ENCODE measurements at regions not wholly inside any gene's neighbourhood (a gene's known extent, or its start where the extent isn't known, plus 50 kb on each side); places are given as distances from the start of the nearest gene placed in this dataset.

DNA sequence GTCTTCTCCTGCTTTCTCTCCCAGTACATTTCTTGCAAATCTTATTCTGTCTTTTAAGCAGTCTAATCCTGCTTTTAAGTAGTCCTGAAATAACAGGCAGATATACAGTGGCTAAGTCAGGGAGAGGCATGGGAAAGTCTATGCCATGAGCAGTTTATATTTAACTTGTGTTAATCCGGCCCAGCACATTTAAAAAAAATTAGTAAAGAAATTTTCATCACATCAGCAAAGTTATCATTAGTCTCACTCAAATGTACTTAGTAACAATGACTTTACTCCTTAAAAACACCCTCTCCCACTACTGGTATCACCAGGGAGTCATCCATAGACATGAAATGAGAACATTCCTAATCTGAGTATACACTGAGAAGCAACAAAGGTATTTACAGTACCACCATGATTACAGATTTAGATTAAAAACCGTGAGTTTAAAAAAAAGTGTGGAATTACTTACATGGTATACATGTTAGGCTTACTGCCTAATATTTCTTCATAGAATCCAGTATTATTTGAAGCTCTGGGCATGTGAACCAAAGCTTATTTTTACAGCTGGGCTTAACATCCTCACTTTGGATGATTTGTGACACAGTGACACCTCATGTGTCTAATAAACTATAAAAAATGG, 75.9 kb upstream of the DAB2 start:
- FAIRE-seq, result no peak

DNA sequence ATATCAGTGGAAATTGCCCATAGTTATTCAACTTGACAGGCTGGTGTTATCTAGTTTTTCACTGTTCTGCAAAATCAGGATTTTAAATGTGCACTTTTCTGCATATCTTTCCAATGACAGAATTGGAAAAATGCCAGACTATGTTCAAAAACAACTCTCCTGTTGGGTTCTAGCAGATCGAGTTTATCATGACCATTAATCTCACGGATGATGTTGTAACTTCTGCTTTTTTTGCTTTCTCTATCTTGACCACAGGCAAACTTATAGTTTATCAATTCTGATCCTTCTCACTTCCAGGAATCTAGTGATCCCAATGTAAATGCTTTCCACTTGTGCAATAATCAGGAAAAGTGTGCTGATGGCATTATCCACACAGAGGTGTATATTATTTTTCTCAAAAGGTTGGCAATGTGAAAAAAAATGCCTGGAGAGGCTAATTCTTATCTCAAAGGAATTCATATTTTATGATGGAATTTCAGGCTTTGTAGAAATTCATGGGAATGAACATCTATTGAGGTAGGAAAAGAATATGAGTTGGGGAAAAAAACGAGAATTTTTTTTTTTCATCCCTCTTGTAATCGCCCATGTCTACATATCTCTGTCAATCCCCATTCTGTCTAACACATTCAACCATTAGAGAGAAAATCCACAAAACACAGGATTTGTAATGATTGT, 73.6 kb upstream of the DAB2 start:
- no peak for FAIRE-seq

DNA sequence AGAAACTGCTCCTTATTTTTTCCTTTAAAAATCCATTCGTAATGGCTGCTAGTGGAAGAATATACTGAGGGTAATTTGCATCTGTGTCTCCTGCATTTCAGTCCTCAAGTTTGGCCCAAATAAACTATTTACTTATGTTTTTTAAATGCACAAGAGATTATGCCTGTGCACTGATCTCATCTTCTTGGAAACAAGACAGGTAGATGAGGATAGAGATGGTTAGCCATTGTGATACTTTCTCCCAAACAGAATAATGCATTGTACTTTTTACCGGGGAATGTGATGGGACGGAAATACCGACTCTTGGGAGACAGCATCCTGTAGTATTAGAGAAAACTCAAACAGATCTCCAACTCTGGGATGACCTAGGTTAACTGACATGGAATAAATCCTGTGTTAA, 72.5 kb upstream of the DAB2 start:
- FAIRE-seq, result no peak

DNA sequence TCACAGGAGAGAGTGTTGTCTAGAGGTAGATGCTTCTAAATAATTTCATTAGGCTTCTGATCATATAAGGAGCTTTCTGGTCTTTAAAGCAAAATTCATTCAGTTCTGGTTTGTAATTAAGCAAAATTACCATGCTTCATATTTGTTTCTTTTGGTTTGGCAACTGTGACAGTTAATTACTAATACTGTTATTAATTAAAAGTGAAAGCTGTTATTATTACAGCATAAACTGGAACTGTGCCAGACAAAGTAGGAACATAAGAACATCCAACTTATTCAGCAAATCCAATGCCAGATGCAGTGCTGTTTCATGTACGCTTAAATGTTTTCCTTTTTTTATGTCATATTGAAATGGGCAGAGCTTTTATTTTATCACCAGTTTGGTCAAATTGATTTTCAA, 70.4 kb upstream of the DAB2 start:
- FAIRE-seq, result no peak

DNA sequence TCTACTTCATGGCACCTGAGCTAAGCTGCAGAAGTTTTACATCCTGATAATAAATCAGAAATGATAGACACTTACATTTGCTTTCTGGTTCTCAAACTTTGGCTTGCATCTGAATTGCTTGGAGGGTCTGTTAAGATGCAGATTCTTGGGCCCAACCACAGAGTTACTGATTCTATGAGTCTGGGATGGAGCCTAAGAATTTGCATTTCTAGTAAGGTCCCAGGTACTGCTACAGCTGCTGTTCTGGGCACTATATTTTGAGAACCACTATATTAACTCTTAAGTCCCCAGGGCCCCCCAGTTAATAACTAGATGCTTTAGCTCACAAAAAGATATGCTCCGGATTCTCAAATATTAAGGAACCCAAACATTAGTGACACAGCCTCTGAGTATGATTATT, 69.8 kb upstream of the DAB2 start:
- no peak for FAIRE-seq

DNA sequence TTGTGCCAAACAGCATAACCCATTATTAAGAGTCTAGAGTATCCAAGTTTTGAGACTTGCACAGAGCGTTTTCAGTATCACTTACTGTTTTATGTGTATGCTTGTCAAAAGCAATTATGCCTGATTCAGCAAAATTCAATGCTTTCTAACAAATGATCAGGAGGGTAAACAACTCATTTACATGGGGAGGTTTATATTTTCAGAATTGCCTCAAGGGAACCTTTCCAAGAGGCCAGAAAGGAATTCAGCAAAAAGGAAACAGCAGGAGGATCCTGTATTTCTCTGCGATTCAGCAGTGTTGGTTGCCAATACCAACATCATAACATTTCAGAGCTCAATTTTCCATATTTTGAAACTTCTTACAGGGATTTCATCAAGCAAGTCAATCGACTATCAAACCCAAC, 69.3 kb upstream of the DAB2 start:
- FAIRE-seq, result no peak

DNA sequence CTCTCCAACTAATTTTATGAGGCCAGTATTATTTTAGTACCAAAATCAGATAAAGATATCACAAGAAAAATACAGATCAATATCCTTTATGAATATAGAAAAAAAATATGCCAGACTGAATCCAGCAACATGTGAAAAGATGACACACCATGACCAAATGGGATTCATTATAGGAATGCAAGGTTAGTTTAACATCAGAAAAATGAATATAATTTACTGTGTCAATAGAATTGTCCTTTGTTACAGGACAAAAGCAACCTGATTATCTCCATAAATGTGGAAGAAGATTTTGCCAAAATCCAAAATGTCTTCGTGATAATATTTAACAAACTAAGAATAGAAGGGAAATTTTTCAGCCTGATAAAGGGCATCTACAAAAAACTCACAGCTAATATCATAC, 66.4 kb upstream of the DAB2 start:
- FAIRE-seq, result no peak

DNA sequence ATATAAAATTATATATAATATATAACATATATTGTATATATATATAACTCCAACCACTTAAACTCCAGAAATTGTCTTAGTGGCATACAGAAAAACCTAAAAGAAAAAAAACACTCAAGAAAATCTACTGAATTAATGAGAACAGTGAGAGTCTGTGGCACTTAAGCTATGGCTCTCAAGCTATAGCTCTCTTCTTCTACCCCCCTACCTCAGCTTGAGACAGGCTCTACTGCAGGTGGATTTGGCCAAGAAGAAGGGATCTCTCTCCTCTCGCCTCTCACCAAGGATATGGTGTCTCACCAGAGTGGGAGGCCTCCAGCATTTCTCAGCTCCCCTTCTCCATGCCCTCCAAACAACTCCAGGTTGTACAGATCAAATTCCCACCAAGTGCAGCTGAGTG, 64.5 kb upstream of the DAB2 start:
- FAIRE-seq, result no peak

DNA sequence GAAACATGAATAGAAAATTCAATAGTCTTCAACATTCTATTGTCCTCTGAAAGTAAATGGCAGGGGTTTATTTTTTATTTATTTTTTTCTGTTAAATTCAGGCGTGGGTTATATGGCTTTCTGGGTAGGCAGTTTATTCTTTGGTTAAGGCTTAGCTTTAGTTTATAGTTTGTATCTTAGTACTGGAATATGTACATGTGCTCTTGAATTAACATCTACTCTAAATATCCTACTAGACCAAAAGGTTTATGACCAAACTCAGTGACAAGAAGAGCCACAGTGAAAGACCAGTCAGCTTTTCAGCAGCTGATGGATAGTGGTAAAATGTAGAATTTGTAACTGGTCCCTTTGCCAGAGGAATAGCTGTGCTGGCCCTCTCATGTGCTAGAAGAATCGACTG, 62.0 kb upstream of the DAB2 start:
- FAIRE-seq, result no peak

DNA sequence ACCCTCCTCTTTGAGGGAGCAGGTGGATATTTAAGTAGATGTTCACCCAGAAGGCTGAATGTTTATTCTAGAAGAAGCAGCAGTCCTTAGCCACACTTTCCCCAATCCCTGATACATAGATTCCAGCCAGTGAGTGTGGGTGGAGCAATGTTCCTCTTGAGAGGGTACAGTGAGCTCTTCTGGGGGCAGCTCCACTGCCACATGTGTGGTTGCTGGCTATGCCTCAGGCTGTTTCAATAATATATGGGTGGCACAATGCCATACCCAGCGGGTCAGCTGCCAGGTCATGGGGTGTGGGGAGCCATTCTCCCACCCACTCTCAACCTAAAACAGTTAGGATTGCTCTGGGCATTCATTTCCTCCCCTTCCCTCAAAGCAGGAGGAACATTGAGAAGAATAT, 61.6 kb upstream of the DAB2 start:
- no peak for FAIRE-seq

DNA sequence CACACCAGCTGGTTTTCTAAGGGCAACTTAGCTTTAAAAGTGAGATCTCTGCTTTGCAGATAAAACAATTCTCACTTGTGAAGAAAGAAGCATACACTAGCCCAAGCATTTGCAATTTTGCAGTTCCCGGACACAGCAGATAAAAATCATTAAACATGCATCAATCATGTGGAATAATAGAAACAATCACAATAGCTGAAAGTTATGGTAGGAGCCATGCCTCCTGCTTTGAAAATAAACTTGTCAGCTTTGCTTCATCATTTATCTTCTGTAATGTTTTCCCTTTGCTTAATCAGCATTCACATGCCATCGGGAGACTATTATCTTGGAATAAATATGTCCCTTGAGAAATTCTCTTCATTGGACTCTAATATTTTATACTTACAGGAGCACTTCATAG, 60.3 kb upstream of the DAB2 start:
- FAIRE-seq, result no peak

DNA sequence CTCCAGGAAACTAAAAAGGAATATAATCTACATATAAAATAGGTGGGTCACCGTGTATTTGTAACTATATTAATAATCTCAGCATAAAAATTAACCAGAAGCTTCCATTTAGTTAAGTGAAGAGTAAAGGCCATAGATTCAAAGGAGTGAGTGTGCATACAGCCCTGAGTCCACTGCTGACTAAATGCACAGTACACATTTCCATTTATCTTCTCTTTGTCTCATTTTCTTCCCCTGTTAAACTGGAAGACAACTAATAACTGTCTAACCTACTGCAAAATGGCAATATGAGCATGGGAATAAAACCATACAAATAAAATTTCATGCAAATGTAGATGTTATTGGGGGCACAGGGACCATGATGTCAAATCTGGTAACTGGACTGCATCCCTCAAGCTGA, 59.9 kb upstream of the DAB2 start:
- no peak for FAIRE-seq

DNA sequence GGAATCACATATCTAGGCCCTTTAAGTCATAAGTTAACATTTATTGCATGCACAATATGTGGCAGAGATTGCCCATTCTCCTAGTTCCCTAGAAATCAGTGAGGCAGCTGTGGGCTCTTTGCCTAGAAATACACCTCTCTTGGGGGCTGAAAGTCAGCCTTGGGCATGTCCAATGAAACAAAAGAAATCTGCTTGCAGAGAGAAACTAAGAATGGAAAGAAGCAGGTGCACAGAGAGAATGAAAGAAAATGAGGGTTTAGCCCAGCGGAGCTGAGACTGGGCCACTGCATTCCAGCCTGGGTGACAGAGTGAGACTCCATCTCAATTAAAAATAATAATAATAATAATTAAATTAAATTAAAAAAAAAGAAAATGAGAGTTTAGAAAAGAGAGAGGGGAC, 57.3 kb upstream of the DAB2 start:
- FAIRE-seq, result no peak

DNA sequence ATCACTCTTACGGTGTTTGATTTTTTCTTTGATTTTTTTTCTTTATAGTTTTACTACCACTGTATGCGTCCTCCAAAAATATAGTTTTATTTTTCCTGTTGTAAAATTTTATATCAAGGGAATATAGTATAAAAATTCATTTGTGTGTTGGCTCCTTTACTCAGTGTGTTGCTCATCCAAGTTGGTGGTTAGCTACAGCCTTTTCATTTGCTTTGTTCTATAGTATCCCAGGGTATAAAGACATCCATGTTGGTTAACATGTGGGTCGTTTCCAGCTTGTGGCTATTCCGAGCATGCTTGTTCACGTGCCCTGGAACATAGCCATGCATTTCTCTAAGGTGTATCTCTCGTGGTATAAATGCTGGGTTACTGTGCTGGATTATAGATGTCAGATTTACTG, 54.8 kb upstream of the DAB2 start:
- no peak for FAIRE-seq

DNA sequence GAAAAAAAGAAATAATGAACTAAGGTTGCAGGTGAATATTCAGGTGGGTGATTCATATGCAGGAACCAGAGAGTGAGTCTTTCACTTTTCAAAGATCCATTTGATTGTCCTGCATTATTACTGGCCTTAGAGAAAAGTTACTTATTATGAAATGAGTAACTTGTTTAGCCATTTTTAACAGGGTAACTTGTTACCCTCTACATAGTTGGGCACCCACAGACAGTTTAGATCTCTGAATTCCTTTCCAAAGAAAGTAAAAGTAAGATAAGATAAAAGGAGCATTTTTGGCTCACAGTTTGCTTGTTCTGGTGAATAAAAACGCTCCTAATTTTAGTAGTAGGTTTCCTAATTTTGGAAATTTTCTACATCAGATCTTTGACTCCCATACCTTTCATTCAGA, 54.1 kb upstream of the DAB2 start:
- no peak for FAIRE-seq

DNA sequence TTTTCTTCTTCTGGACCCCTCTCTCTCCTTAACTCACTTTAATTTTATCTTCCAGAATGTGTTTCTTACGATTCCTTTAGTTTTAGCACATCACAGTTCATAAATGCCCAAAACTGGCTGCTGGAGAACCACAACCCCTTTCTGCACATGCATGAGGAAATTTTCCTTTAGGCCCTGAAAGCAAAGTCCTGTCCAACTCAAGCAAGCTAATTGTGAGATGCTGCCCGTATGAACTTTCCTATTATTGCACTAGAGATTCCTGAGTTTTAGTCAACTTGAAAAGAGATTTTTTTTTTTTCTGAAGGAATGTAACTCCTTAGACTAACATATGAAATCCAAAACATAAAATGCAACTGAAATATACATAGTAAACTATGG, 52.1 kb upstream of the DAB2 start:
- FAIRE-seq, result no peak

DNA sequence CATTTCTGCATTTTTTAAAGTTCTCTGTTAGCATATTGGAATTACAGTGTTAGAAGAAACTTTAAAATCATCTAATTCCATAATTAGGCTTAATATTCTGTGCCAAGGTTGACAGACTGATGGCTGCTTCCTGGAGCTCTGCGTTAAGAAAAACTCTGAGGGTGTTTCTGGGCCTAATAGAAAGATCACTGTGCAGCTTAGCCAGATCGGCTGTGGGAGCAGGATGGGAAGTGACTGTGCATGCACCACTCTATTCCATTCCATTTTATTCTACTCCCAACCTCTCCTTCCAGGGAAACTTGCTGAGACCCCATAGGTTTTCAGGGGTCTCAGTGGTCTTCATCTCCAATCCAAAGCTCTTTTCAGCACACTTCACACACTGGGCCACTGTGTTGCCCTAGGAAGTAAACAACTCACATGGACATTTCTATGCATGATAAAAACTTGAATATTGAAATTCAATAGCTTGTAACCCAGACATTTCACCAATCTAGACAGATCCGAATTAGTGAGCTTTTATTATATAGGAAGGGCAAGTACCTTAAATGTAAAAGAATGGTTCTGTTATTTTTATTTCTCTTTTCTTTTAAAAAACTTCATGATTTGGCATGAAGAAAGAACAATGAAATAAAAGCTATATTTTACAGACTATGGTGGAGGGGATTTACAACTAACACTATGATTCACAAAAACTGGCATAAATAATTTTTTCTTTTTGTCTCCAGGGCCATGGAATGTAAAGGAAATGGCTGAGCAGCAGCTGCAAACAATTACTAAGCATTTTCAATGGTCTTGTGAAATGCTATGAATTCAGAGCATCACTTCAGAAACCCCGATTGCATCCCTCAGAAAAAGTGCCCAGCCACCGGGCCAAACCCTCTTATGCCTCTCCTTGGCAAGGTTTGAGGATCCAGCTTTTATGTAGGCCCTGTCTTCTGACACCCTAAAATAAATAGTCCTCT, 51.4 kb upstream of the DAB2 start:
- FAIRE-seq, result no peak

DNA sequence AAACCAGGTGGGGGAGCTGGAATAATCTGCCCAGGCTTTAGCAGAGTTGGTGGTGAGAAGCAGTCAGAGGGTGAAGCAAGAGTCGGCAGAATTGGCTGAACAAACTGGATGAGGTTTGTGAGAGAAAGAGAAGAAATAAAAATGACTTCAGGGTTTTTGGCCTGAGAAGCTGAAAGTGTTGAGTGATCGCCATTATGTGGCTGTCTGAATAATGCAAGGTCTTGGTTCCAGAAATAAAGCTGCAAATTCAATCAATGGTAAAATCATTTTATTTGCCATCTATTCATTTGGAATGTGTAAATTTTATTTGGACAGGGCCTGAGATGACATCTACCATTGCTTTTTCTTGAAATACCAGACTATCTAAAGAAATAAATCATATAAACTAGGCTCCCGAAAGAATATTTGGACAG, 50.4 kb upstream of the DAB2 start:
- FAIRE-seq, result no peak
